Activated T-cell treated with anti-CD3 and anti-CD28 coated beads, Interleukin-2, amount 50 U/mL, for 24 hours (primary cell): ENCODE measurements at regions not wholly inside any gene's neighbourhood (a gene's known extent, or its start where the extent isn't known, plus 50 kb on each side); places are given as distances from the start of the nearest gene placed in this dataset.
"Not testable (repeated sequence)": the region's sequence is repeated elsewhere in the genome, so short reads cannot be mapped to it uniquely, and the experiment has no call there.

Experiments used
- DNase-seq: peaks from one replicate; pipeline ENCODE4 v3.0.0-alpha.2; 2020
- H3K27ac Mint-ChIP-seq: 2 replicates; pipeline ENCODE4 v1.8.0; 2020; ENCODE audit warnings: mild to moderate bottlenecking, mixed read lengths
- H3K27me3 Mint-ChIP-seq: 2 replicates; pipeline ENCODE4 v1.8.0; 2020; ENCODE audit warnings: mixed read lengths
- H3K36me3 Mint-ChIP-seq: 2 replicates; pipeline ENCODE4 v1.8.0; 2020; ENCODE audit warnings: low read depth, mixed read lengths
- H3K4me1 Mint-ChIP-seq: 2 replicates; pipeline ENCODE4 v1.8.0; 2020; ENCODE audit warnings: low read depth, mixed read lengths
- H3K4me3 Mint-ChIP-seq: 2 replicates; pipeline ENCODE4 v1.8.0; 2020; ENCODE audit warnings: mild to moderate bottlenecking, moderate library complexity, mixed read lengths
- H3K9me3 Mint-ChIP-seq: 2 replicates; pipeline ENCODE4 v1.8.0; 2020; ENCODE audit warnings: mixed read lengths

DNA sequence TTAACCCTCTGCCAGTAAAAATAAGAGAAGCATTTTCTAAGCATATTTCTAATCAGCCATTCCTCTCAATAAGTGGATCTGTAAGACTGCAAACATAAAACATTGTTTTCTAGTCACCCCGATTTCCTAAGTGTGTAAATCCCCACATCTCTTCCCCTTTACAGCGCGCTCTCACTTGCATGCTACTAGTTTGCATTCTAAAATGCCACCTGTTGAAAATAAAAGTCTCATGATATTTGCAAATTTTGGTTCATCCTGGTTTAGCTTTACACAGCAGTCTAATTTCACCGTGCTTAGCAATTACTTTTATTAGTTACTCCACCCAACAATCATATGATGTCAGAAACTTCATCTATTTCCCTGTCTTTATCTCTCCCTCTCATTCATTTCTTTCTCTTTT lies 1230.7 kb upstream of the ZEB2 start:
- peaks cover 7% of the 10 kb centered on the region for H3K27me3 Mint-ChIP-seq
- H3K9me3 Mint-ChIP-seq, result no peaks in the 10 kb centered on the region
- H3K4me1 Mint-ChIP-seq, result peaks cover 16% of the 10 kb centered on the region
- no peak overlapping the region for H3K4me3 Mint-ChIP-seq
- H3K36me3 Mint-ChIP-seq, result no peaks in the 10 kb centered on the region
- no peak overlapping the region for H3K27ac Mint-ChIP-seq
- DNase-seq, result no peak

DNA sequence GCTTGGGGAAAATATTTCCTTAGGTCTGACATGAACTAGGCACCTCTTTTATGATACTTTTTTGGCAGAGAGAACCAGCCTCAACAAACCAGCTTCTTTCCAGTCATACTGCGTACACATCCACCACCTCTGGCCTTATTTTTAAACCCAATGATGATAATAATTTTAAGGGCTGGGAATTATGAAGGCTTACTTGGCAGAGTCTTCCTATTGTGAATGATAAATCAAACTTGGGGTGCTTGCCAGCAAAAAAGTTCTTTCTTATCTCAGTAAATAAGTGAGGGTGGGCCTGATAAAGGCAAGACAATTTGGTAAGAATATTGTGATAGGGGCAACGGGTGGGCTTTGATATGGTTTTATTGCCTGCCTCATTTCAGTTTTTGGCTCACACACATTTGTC lies 1230.2 kb upstream of the ZEB2 start:
- H3K4me1 Mint-ChIP-seq, result peaks cover 16% of the 10 kb centered on the region
- H3K27me3 Mint-ChIP-seq, result peaks cover 7% of the 10 kb centered on the region
- H3K9me3 Mint-ChIP-seq, result no peaks in the 10 kb centered on the region
- H3K36me3 Mint-ChIP-seq, result no peaks in the 10 kb centered on the region
- H3K4me3 Mint-ChIP-seq, result no peak overlapping the region
- no peak overlapping the region for H3K27ac Mint-ChIP-seq
- DNase-seq, result no peak

DNA sequence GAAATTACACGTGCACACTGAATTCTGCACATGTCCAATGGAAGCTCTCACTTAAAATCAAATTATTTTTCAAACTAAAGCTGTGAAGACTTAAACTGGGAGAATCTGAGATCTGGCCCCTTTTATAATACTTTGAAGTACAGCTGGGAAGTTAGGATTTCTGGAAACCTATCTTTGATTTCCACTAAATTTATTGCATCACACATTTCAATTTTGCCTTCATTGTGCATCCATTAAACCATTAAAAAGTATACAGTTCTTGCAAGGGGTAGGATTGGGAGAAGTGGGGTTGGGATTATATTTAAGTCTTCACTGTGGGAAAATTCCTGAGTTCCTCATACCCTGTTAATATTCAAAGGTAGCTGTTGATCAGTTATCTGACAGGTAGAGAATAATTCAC lies 1229.6 kb upstream of the ZEB2 start:
- no peak for DNase-seq
- peaks cover 7% of the 10 kb centered on the region for H3K27me3 Mint-ChIP-seq
- peaks cover 21% of the 10 kb centered on the region for H3K4me1 Mint-ChIP-seq
- no peak overlapping the region for H3K4me3 Mint-ChIP-seq
- H3K9me3 Mint-ChIP-seq, result peaks cover under 1% of the 10 kb centered on the region
- no peak overlapping the region for H3K27ac Mint-ChIP-seq
- no peaks in the 10 kb centered on the region for H3K36me3 Mint-ChIP-seq

DNA sequence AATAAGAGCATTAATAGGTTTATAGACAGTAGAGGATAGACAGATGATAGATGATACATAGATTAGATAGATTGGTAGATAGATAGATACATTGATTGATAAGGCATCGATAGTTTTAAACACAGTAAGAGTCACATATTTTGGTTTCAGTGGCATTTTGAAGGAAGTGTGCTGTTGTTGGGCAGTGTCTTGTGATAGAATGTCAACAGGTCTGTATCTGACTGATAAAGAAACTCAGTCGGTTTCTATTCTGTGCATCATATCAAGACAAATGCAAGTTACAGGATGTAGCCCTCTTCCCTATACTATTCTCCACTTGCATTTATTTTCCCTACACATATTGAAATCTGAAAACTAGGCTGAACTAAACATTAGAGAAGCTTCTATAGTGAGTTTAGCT lies 1229.0 kb upstream of the ZEB2 start:
- Mint-ChIP-seq H3K36me3 (no peaks in the 10 kb centered on the region), H3K9me3 (peaks cover 1% of the 10 kb centered on the region), H3K27ac (no peak overlapping the region), H3K4me3 (no peak overlapping the region), H3K4me1 (peaks cover 24% of the 10 kb centered on the region), H3K27me3 (peaks cover 7% of the 10 kb centered on the region)
- DNase-seq, result no peak

DNA sequence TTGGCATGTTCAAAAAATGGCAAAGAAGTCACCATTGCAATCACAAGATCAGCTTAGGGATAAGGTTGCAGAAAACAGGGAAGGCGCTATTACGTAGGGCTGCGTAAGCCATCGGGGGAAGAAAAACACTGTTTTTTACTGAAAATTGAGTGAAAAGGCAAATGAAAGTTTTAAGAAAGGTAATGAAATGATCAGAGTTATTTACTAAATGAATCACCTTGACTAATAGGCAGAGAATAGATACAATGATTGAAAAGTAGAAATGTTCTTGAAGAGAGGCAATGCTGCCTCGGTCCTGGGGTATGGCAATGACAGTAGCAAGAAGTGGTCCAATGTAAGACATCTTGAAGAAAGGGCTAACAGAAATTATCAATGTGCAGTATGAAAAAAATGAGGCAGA lies 1227.8 kb upstream of the ZEB2 start:
- peaks cover 1% of the 10 kb centered on the region for H3K9me3 Mint-ChIP-seq
- H3K36me3 Mint-ChIP-seq, result no peaks in the 10 kb centered on the region
- H3K4me3 Mint-ChIP-seq, result no peak overlapping the region
- DNase-seq, result no peak
- peaks cover 28% of the 10 kb centered on the region for H3K4me1 Mint-ChIP-seq
- H3K27ac Mint-ChIP-seq, result no peak overlapping the region
- peaks cover 4% of the 10 kb centered on the region for H3K27me3 Mint-ChIP-seq

DNA sequence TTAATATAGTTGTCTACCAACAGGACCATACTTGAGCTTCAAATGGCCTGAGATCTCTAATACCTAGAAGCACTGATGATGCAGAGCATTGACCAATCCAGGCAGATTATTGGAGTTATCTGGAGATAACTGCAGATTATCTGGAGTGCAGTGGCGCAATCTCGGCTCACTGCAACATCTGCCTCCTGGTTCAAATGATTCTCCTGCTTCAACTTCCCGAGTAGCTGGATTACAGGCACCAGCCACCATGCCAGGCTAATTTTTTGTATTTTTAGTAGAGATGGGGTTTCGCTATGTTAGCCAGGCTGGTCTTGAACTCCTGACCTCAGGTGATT lies 1225.4 kb upstream of the ZEB2 start:
- H3K27ac Mint-ChIP-seq, H3K36me3 Mint-ChIP-seq, H3K9me3 Mint-ChIP-seq, H3K27me3 Mint-ChIP-seq, DNase-seq, H3K4me3 Mint-ChIP-seq: not testable (repeated sequence)
- peaks cover 24% of the 10 kb centered on the region for H3K4me1 Mint-ChIP-seq

DNA sequence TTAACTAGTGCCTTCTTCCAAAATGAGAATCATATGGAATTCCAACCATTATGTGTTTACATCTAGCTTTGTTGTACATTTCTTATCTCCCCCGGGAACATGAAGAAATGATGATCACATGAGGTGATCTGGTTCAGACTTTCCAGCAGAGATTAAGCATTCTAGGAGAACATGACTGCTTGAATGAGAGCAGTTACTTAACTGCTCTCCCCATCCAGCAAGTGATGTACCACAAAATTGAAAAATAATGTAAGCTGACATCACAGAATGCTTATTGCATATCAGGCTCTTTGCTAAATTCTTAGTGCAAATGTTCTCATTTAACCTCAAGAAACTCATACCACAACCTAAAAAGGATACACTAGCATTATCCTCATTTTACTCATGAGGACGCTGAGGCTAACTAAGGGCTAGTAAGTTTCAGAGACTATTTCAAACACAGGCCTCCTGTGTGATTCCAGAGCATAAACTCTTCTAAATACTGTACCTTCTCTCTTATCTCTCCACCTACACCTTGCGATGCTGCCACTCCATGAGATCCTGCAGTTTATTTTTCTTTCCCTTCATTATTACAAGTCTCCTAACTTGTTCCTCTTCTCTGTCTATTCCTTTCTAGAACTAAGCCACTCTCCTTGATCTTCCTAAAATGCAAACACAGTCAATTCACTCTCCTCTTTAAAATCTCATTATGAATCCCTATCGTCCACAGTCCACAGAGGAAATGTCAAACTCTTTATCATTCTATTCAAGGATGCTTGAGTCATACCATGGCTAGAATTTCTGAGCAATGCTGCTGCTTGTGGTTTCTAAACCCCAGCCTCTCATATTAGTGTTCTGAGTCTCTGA lies 1224.8 kb upstream of the ZEB2 start:
- peak overlapping the region; percentile 54 for H3K27ac Mint-ChIP-seq
- peaks cover 10% of the 10 kb centered on the region for H3K9me3 Mint-ChIP-seq
- H3K36me3 Mint-ChIP-seq, result no peaks in the 10 kb centered on the region
- H3K27me3 Mint-ChIP-seq, result peaks cover 4% of the 10 kb centered on the region
- no peak for DNase-seq
- H3K4me3 Mint-ChIP-seq, result no peak overlapping the region
- peaks cover 29% of the 10 kb centered on the region for H3K4me1 Mint-ChIP-seq

DNA sequence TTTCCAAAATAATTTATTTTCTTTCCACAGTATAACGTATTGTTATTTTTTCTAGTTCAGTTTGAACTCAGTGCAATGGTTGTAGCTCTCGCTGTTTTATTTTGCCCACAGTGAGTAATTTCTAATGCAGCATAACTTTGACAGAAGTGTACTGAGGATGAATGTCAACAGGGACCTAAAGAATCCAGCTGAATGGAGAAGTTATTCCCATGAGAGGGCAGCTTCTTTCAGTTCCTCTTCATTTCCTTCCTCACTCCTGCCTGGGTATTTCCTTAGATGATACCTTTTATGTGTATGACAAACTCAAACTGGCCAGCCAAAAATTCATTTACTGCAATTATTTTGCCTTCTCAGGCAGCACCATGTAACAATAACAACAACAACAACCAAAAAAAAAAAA lies 1223.1 kb upstream of the ZEB2 start:
- H3K27ac Mint-ChIP-seq, result no peak overlapping the region
- DNase-seq, result no peak
- H3K4me3 Mint-ChIP-seq, result no peak overlapping the region
- peaks cover 32% of the 10 kb centered on the region for H3K4me1 Mint-ChIP-seq
- H3K36me3 Mint-ChIP-seq, result no peaks in the 10 kb centered on the region
- peaks cover 4% of the 10 kb centered on the region for H3K27me3 Mint-ChIP-seq
- peaks cover 10% of the 10 kb centered on the region for H3K9me3 Mint-ChIP-seq

DNA sequence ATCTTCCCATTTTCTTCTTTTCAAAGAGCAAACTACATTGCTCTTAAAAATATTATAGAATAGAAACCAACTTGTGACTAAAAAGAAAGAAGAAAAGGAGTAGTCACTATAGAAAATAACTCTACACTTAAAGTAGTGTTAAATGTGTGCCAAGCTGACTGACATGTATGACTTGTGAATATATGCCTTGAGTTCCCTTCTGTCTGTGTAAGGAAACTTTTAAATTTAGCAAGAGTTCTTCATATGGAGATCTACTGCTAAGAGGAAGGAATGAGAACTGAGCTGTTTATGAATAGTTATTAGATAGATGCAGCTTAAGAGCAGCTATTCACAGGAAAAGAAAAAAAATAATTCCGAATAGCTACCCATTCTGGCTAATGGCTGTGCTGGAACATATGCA lies 1221.7 kb upstream of the ZEB2 start:
- Mint-ChIP-seq H3K4me3 (no peak overlapping the region), H3K4me1 (peaks cover 31% of the 10 kb centered on the region), H3K36me3 (no peaks in the 10 kb centered on the region), H3K9me3 (peaks cover 10% of the 10 kb centered on the region), H3K27ac (no peak overlapping the region), H3K27me3 (peaks cover 4% of the 10 kb centered on the region)
- no peak for DNase-seq

DNA sequence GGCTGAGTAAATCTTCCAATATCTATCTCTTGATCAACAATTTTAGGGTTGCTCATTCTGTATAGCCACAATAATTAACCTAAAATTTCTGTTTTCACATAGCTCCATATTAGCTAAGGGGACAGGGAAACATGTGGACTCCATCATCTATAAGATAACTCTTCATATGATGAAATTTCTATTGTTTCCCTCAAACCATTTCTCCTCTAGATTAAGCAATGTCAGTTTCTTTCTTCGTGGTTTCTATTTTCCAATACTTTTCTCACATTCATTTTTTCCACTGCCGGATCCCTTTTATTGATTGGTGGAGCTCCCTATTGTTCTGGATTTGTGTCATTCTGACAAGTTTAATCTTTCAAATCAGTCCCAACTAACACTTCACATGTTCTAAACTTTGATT lies 1221.3 kb upstream of the ZEB2 start:
- DNase-seq, result no peak
- Mint-ChIP-seq H3K4me3 (no peak overlapping the region), H3K9me3 (peaks cover 10% of the 10 kb centered on the region), H3K36me3 (no peaks in the 10 kb centered on the region), H3K4me1 (peaks cover 29% of the 10 kb centered on the region), H3K27me3 (peaks cover under 1% of the 10 kb centered on the region), H3K27ac (no peak overlapping the region)

DNA sequence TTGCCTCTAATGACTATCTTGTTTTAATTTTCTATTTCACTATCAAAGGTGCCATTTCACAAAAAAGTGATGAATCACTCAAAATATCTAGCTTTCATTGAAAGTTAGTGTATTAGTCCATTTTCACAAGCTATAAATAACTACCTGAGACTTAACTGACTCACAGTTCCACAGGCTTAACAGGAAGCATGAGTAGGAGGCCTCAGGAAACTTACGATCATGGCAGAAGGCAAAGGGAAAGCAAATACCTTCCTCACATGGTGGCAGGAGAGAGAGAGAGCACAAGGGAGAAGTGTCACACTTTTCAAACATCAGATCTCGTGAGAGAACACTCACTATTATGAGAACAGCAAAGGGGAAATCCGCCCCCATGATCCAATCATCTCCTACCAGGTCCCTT lies 1220.4 kb upstream of the ZEB2 start:
- H3K36me3 Mint-ChIP-seq, result no peaks in the 10 kb centered on the region
- H3K4me3 Mint-ChIP-seq, result no peak overlapping the region
- peaks cover 10% of the 10 kb centered on the region for H3K9me3 Mint-ChIP-seq
- peaks cover 29% of the 10 kb centered on the region for H3K4me1 Mint-ChIP-seq
- no peaks in the 10 kb centered on the region for H3K27me3 Mint-ChIP-seq
- peak overlapping the region; percentile 66 for H3K27ac Mint-ChIP-seq
- no peak for DNase-seq

DNA sequence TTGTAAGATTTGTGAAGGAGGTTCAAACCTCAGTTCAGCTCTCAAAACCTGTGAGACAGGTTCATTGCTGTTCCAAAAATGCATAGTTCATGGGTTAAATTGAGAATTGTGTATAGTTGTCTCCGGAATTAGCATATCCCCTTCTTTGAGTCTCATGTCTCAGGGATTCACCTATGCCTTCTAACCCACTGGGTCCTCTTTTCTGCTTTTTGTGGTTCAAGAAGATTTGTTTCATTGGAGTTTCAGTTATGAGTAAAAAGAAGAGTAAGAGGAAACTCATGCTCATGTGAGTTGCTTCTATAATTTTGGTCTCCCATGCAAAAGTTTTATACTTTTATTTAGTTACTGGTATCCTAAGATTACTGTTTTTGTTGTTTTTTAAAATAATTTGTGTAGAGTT lies 1219.8 kb upstream of the ZEB2 start:
- peaks cover 26% of the 10 kb centered on the region for H3K4me1 Mint-ChIP-seq
- peak overlapping the region; percentile 66 for H3K27ac Mint-ChIP-seq
- no peaks in the 10 kb centered on the region for H3K27me3 Mint-ChIP-seq
- no peaks in the 10 kb centered on the region for H3K36me3 Mint-ChIP-seq
- H3K9me3 Mint-ChIP-seq, result peaks cover 10% of the 10 kb centered on the region
- no peak for DNase-seq
- H3K4me3 Mint-ChIP-seq, result no peak overlapping the region

DNA sequence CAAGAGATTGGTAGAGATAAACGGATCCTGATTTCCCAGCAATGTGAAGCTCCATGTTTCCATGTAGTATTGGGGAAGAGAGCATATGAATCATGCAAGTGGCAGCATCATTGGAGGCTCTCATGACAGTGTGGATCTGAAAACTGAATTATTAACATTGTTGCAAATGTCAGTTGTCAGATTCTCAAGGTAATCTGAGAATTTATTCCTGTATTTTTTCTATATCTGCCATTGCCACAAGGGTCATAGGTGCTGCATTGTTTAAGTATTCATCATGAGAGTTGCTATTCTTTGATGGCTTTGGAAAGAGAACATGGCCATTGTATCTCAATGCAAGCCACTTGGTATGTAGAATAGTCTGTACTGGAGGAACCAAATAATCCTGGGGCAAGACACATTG lies 1217.0 kb upstream of the ZEB2 start:
- no peak overlapping the region for H3K4me3 Mint-ChIP-seq

DNA sequence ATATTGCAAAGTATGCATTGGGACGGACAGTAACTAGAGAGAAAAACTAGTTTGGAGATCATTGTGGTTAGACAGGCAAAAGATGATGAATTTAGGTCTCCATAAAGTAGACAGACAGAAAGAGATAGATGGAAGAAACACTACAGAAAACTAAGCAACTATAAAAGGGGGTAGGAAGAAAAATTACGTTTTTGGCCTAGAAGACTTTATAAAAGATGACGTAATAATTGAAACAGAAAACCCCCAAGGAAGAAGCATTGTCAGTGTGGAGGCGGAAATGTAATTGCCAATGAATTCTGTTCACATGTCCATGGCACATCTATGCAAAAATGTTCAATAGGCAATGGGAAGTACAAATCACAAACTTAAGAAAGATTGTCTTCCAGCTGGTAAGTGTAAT lies 1211.5 kb upstream of the ZEB2 start:
- no peak for DNase-seq
- Mint-ChIP-seq H3K27me3 (no peaks in the 10 kb centered on the region), H3K9me3 (no peaks in the 10 kb centered on the region), H3K27ac (no peak overlapping the region), H3K4me1 (no peaks in the 10 kb centered on the region), H3K36me3 (no peaks in the 10 kb centered on the region), H3K4me3 (no peak overlapping the region)

More for the DNA sequence above, 1217.0 kb upstream of the ZEB2 start:
- Mint-ChIP-seq H3K36me3 (no peaks in the 10 kb centered on the region), H3K9me3 (peaks cover 9% of the 10 kb centered on the region), H3K27me3 (no peaks in the 10 kb centered on the region), H3K27ac (no peak overlapping the region), H3K4me1 (peaks cover 17% of the 10 kb centered on the region)
- DNase-seq, result no peak

DNA sequence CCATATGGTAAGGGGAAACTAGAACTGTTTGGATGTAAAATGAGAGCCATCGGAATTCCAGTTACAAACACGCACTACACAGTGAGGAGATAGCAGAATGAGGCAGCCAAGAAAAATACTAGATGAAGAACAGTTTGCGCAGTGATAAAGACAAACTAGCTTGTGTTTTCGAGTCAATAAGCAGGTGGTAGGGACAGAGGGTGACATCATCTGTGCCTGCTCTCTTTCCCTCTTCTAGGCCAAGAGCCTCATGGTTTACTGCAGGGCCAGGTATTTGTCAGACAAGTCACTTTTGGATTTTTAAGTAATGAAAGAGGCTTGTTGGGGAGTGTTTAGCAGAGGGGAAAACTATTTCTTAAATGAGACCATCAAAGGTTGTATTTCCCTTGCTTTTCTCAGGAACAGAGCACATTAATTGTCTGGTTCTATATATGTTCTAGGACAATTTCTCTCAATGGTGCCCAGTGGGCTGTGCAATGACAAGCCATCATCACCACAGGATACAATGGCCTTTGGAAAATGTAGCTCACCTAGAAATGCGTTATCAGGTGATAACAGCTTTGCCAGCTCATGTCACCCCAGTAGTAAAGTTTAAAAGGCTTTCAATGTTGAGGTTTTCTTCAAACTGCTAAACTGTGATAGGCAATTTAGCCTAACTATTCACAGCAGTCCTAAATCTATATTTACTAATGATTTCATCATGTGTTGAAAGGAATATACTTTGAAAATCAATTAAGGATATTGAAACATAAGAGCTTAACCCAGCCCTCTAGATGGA lies 1210.3 kb upstream of the ZEB2 start:
- H3K4me3 Mint-ChIP-seq, result no peak overlapping the region
- no peaks in the 10 kb centered on the region for H3K36me3 Mint-ChIP-seq
- H3K27ac Mint-ChIP-seq, result no peak overlapping the region
- H3K9me3 Mint-ChIP-seq, result no peaks in the 10 kb centered on the region
- H3K27me3 Mint-ChIP-seq, result no peaks in the 10 kb centered on the region
- H3K4me1 Mint-ChIP-seq, result no peaks in the 10 kb centered on the region
- DNase-seq, result no peak
